MV-4-11 (cell line): ENCODE measurements at regions not wholly inside any gene's neighbourhood (a gene's known extent, or its start where the extent isn't known, plus 50 kb on each side); places are given as distances from the start of the nearest gene placed in this dataset.
A peak's percentile ranks its signal among the peaks of the same experiment; 100 is the strongest.
"Not testable (repeated sequence)": the region's sequence is repeated elsewhere in the genome, so short reads cannot be mapped to it uniquely, and the experiment has no call there.

Experiments used
- DNase-seq: peaks from one replicate; lab custom pipeline; 2025; lab: John Stamatoyannopoulos, UW

DNA sequence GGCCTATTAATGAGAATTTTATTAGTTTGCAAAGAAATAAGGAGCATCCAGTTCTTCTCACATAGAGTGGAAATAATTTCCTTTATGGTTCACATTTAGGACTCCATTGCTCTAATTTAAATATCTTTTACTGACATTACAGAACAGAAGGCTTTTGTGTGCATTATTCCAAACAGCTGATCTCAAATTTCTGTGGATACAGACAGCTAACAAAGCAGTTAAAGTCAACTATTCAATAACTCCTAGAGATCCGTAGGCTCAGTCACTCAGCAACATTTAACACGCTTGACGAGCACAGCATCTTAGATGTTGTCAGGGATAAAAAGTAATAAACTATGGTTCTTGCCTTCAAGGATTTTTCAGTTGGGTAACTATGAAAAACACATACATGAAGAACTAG lies 305.8 kb upstream of the SYNCRIP start:
- DNase-seq, result no peak

DNA sequence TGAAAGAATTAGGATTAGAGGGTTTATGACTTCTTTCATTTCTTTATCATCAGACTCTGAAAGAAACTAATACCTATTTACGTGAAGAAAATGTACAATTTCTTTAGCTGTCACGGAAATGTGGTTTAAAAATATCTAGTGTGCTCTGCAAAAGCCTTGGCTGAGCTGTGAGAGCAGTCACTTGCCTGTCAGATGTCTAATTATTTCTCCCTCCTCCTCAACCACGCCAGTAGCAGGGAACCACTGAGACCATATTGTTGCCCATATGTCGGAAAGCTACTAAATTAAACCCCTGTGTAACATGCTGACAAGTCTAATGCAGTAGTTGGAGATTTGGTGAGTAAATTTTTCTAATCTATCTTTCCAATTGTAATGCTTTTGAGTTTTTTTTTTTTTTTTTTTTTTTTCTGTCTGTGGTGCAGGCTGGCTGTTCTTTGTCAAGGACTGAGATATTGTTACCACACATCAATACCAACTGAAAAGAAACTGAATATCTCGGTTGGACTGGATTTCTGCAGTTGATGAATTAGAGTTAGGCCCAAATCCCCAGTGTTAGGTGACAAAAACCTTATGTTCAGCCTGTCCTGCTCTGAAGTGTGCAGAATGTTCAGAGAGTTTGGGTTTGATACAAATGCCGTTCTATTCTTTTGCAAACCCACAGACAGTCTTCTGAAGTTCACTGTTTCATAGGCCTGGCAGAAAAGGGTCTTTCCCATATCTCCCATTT lies 302.9 kb upstream of the SYNCRIP start:
- no peak for DNase-seq

DNA sequence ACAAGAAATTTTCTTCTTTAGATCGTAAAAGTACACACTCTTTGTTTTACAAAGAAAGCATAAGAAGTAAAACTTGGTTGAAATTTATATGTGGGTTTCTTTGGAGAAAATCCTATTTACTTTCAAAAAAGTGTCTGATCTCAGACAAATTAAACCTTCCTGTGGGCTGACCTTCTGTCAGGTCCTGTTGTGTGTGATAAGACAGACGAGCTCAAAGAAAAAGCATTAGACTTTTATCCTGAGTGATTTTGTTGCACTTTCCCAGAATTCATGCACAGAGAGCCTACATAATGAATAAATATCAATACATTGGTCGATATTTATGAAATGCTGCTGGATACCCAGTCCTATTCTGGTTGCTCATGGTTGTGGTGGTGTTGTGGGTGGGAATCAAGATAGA lies 302.1 kb upstream of the SYNCRIP start:
- DNase-seq, result no peak

DNA sequence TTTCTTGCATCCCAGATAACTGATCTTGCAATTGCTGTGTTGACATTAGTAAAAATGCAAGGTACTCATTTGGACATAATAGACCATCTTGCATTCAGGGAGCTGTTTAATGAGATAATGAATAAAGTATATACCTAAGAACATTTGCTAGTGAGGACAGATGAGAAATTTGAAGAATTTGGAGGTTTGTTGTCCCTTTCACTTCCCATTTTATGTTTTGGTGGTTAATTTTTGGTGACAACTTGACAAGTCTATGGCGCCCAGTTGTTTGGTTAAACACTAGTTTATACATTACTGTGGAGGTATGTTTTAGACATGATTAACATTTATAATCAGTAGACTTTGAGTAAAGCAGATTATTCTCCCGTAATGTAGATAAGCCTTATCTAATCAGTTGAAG lies 300.2 kb upstream of the SYNCRIP start:
- DNase-seq, result peak; percentile 16

DNA sequence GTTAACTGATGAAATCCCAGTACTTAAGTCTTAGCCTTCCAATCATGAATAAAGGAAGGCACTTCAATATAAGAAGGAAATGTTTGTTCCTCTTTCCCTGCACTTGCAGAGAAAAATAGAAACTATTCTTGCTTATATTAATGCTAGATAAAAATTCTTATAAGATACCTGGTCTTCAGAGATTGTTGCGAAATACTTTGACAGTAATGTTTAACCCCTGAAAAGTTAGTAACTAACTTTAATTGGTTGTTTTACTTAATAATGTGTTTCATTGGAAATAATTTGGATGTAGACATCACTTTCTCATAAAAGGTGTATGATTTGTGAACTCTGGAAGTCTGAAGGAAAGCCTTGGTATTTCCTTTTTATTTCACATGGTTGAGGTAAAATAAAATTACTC lies 294.2 kb upstream of the SYNCRIP start:
- DNase-seq, result no peak

DNA sequence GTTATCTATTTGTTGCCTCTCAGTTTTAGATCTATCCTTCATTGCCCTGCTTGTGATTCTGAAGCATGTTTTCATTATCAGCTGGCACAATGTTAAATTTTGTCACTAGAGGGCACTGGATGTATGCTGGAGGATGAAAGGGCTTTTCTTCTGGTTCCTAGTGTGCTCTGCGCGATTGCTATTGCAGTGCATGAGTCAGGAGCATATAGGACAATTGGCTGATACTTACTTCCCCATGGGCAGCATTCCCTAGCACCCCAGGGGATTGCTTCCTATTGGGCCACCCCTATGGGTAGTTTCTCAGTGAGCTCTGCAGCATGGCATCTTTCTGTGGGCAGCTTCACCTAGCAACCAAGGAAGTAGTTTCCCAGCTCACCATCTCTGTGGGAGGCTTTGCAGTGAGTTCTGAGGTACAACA lies 280.3 kb upstream of the SYNCRIP start:
- DNase-seq, result peak; percentile 55

DNA sequence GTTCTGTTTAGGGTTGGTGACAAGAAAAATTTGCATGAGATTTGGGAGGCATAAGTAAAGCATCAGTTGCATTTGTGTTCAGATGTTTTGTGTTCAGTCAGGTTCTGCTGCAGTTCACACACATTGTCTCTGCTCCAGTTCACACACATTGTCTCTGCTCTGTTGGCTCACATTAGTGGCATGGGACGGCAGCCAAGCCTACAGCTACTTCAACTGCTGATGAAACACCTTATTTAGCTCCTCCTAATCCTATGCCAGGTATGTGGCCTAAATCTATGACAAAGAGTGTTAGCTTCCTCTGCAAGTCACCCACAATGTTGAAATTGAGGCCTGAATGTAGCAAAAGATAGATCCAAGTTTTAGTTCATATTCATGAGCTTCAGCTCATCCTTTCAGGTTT lies 278.1 kb upstream of the SYNCRIP start:
- no peak for DNase-seq

DNA sequence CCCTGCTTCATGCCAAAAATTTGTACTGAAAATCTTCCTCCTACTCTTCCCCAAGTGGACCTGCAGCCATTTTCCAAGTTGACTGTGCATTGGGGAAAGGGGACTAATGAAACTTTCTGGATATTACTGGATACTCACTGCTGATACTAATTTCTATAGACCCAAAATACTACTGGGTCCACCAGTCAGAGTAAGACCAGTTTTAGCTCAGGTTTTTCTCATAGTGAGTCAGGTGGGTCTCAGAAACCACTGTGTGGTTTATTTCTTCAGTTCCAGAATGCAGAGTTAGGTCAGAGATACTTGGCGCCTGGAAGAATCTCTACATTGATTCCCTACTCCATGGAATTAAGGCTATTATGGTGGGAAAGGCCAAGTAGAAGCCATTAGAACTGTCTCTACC lies 274.8 kb upstream of the SYNCRIP start:
- DNase-seq, result no peak

DNA sequence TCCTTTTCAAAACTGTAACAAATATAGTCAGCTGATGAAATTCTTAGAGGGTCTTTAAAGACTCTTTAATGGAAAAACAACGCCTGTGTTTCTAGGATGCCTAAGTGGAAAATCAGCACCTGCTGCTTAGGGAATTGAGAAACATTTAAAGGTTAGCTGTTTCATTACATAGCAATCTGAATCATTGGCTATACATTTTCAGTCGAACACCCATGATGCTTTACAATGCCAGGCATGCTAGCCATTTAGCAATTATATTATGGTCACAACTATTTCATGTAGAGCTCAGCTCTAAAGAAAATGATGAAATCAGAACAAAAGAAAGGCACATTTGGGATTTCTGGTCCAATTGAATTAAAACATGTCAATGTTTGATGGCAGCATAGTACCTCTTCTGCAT lies 270.3 kb upstream of the SYNCRIP start:
- no peak for DNase-seq

DNA sequence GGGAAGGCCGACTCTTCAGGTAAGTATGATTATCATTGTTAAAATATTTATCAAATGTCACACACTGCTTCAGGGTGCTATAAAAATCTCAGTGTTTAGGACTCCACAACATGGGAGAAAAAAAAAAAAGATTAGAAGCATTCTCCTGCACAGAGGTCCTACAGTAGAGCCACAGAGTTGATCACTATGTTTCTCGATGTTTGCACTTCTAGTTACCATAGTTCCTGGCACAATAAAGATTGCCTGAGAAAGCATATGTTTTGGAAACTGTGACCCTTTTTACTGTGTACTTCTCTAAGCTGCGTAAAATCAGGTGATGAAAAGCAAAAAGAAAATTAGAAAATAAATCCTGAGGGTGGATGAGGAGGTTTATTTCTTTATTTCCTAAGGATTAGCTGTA lies 269.9 kb upstream of the SYNCRIP start:
- no peak for DNase-seq

DNA sequence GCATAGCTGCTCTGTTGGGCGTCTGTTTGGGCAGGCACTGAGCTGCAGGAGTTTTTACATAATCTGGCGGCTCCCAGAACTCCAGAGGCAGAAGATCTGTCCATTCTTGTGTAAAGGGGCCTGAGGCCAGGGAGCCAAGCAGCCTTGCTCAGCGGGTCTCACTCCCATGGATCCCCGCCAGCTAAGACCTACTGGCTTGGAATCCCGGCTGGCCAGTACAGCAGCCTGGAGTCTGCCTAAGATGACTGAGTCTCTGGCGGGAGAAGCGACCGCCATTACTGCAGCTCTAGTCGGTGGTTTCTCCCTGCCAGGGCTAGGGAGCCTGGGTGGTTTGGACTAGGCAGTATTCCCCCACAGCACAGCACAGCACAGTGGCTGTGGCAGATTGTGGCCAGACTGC lies 268.4 kb upstream of the SYNCRIP start:
- DNase-seq, result no peak

DNA sequence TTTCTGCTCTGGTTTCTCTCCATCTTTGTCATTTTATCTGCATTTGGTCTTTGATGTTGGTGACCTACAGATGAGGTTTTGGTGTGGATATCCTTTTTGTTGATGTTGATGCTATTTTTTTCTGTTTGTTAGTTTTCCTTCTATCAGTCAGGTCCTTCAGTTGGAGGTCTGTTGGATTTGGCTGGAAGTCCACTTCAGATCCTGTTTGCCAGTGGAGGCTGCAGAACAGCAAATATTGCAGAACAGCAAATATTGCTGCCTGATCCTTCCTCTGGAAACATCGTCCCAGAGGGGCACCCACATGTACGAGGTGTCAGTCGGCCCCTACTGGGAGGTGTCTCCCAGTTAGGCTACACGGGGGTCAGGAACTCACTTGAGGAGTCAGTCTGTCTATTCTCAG lies 265.4 kb upstream of the SYNCRIP start:
- not testable (repeated sequence) for DNase-seq

DNA sequence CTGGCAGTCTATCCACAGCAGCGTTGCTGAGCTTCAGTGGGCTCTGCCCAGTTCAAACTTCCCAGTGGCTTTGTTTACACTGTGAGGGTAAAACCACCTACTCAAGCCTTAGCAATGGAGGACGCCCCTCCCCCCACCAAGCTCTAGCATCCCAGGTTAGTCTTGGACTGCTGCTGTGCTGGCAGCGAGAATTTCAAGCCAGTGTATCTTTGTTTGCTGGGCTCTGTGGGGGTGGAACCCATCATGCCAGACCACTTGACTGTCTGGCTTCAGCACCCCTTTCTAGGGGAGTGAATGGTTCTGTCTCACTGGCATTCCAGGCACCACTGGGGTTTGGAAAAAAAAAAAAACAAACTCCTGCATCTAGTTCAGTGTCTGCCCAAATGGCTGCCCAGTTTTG lies 249.7 kb upstream of the SYNCRIP start:
- no peak for DNase-seq

DNA sequence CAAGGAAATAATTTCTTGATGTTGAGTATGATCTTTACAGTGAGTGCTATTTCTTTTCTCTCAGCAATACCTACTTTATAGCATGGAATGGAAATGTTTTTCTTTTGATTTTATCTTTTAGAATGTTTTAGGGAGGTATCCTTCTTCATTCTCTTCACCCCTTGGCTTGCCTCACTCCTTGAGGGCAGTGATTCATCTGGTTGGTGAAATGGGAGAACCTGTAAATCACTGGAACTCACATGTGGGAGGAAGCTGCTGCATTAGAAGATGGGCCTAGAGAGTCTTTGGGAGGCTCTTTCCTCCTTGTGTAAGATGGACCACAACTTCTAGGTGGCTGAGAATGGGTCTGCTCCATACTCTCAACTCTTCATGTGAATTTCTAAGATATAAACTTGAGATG lies 244.8 kb upstream of the SYNCRIP start:
- DNase-seq, result no peak

DNA sequence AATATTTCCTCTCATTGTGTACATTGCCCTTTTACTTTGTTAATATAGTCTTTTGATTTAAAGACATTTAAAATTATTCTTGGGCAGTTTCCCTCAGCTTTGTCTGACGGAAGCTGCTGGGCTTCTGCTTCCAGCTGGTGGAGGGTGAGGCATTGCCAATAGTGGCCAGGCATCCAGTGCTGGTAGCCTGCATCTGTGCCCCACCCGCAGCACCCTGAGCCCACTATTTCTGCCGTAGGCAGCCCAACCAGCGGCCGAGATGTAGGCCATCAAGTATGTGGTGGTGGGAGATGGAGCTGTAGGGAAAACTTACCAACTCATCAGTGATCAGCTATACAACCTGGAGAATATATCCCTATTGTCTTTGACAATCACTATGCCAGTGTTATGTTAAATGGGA lies 226.0 kb upstream of the SYNCRIP start:
- no peak for DNase-seq

DNA sequence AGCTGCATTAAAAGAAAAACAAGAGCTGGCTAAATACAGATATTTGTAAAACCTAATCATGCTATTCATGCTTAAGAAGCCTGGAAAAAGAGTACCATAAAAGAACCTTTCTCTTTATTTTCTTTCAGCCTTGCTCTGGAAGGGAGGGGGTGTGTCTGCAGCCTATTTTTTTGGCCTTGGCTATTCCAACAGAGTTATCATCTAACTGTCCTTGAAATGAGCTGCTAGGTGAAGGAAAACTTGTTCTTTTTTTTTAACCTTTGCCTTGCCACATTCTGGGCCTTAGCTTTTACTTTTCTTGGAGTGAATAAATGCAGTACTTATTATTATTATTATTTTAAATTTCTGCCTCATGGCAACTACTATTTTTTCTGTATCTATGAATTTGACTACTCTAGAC lies 224.9 kb upstream of the SYNCRIP start:
- no peak for DNase-seq

DNA sequence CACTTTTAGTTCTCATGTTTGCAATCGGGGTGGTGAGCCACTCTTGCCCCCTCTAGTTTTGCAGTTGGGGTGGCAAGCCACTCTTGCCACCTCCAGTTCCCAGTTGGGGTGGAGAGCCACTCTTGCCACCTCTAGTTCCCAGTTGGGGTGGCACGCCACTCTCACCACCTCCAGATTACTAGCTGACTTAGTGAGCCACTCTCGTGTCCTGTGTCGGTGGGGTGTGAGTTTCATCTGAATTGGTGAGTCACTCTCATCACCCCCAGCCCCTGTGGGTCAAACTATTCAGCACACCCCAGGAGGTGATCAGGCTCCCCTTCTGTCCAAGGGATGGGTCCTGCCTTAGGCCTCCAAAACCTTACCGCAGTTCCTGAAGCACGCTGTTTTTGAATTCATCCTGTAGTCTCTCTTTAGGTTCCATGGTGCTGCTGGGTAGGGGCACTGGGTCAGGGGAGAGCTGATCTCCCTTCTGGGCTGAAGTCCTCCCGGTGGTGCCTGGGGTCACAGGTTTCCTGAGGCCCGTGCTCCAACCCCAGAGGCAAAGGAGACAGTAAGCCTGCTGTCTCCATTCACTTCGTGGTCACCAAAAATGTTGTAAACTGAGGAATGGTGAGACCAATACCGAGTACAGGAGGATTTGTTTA lies 224.2 kb upstream of the SYNCRIP start:
- DNase-seq, result no peak

DNA sequence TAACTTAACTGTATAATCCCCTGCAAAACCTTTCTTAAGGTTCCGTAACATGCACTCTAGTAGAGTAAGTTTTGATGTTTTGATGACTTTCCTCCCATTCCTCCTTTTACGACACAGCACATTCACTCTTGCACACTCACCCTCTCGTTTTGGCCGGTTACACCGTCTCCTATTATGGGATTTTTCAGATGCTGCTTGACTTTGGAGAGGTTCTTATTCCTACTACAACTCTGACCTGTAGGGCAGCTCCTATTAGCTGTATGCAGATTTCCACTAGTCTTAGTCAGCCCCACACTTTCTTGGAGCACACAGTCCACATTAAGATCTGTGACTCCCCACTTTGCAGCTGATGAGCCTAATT lies 223.7 kb upstream of the SYNCRIP start:
- no peak for DNase-seq

DNA sequence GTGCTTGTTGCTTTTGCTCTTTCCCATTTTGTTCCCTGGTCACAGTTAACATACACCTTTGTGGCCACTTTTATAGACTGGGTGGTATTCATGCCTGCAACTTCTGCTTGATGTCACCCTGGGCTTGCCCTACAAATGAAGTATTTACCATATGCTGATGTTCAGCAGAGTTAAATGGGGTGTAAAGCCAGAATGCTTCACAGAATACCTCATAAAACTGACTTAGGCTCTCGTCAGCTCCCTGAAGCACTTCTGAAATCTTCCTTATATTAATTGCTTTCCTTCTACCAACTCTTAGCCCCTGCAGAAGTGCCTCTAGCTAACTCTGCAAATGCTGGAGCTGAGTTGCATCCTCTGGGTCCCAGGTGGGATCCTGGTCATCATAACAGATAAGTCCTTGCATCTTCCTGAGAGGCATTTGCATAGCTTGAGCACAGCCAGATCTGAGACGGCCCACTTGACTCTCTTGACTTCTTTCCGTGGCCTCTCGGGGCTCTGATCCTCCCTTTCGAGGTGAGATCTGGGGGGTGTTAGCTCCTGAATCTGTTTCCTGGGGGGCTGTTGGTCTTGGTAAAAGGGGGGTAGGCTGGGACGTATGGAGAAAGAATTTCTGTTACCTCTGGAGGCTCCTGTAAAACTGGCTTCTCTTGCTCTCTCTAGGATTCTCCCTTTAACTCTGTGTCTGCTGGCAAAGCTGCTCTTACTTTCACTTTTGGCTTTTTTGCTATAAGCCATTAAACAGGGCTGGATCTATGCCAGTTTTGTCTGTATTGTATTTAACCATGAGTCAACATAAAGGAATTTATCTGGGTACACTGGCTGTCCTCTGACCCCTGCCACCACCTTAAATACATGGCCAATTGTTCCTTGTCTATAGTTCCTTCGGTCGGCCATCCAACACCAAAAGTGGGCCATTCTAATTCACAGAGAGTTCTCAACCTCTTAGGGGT lies 223.0 kb upstream of the SYNCRIP start:
- no peak for DNase-seq

DNA sequence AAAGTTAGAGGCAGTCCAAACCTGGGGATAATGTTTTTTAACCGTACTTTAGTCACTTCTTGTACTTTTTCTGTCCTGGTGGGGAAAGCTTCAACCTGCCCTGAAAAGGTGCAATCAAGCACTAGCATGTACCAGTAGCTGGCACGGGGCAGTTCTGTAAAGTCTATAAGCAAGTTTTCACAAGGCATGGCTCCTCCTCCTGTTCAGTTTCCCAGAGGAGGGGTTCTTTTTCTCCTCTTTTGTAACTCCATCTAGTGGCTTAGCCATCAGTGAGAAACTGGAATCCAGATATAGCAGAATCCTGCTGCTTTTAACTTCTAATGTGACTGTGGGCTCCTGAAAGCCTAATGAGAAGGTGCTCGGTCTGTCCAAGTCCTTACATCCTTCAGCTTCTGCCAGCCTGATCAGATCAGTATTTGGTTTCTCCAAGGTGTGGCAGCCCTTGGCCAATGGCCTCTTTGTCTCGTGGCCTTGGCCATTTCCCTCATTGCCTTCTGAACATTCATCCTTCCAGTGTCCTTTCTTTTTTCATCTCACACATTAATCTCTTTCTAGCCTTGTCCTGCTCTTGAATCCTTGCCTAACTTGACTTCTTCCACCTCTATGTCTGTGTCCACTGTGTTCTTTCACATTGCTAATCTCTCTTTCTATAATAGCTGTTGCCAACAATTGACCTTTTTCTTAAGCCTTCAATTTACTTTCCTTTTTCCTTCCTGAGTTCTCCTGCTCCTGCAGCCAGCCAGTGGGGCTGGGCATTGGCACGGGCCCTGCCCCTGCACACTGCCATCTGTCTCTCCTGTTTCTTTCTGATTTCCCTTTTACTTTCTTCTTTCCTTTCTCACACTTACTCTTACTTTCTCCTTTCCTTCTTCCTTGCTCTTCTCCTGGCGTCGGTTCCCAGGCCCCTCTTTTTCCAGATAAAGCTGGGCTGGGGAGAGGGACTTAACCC lies 222.0 kb upstream of the SYNCRIP start:
- no peak for DNase-seq

DNA sequence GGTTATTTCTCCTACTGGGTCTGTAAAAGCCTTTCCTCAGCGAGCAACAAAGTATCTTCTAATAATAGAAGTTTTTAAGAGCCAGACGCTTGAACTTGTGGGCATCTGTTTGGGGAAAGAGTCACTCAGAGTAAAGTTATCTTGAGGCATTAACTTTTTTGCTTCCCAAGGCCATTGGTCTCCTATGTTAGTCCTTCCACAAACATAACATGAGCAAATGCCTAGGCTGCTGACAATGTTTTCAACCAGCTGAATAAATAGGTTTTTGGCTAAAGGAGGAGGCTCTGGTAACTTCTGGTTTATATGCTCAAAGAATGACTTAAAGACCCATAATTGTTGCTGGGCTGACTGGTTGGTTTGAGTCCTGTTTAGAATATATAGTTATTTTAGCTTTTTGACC lies 213.5 kb upstream of the SYNCRIP start:
- no peak for DNase-seq
